ENCODE measurements at regions not wholly inside any gene's neighbourhood (a gene's known extent, or its start where the extent isn't known, plus 50 kb on each side); places are given as distances from the start of the nearest gene placed in this dataset.

DNA sequence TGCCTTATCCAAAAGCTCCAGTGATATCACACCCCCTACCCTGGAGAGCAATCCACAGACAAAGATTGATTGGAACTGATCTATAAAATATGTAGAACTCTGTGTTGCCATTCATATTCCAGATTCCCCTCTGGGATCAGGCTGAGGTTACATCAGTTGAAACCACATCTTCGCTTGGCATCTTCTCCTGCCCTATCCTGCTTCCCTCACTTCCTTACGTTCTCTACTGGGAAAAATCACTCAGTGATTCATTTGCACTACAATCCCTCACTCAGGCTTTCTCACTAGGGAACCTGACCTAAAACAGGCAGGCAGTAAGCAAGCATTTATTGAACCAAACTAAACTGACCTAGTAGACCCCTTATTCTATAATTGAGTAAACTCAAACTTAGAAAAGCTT lies 111.7 kb downstream of the ESM1 start:
- ChIA-PET POLR2A (no interaction called here), RAD21 (ENCODE audit: low non-redundant PET in 1 of 2, low total read pairs in 2 of 2, uncharacterized antibody in 2 of 2, unreplicated experiment in 2 of 2) (no interaction called here), CTCF (interaction anchor here (1.0 to 1.1 kb wide), 2 partner anchors 8 to 29 kb away, joined by 3 read pairs; no protein-coding TSS in a partner anchor)
- H3K4me2 ChIP-seq (ENCODE audit: low read length) = no peak overlapping the region
- TF ChIP-seq, protein P1, sequence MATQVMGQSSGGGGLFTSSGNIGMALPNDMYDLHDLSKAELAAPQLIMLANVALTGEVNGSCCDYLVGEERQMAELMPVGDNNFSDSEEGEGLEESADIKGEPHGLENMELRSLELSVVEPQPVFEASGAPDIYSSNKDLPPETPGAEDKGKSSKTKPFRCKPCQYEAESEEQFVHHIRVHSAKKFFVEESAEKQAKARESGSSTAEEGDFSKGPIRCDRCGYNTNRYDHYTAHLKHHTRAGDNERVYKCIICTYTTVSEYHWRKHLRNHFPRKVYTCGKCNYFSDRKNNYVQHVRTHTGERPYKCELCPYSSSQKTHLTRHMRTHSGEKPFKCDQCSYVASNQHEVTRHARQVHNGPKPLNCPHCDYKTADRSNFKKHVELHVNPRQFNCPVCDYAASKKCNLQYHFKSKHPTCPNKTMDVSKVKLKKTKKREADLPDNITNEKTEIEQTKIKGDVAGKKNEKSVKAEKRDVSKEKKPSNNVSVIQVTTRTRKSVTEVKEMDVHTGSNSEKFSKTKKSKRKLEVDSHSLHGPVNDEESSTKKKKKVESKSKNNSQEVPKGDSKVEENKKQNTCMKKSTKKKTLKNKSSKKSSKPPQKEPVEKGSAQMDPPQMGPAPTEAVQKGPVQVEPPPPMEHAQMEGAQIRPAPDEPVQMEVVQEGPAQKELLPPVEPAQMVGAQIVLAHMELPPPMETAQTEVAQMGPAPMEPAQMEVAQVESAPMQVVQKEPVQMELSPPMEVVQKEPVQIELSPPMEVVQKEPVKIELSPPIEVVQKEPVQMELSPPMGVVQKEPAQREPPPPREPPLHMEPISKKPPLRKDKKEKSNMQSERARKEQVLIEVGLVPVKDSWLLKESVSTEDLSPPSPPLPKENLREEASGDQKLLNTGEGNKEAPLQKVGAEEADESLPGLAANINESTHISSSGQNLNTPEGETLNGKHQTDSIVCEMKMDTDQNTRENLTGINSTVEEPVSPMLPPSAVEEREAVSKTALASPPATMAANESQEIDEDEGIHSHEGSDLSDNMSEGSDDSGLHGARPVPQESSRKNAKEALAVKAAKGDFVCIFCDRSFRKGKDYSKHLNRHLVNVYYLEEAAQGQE (IDR thresholded peaks at IDR 0.05; ENCODE audit: low read depth) = no peak
- TF ChIP-seq RAD21 (IDR thresholded peaks at IDR 0.05; ENCODE audit: low read depth) (no peak), ELF1 (IDR thresholded peaks at IDR 0.05; ENCODE audit: borderline replicate concordance, low read depth) (no peak), POLR2AphosphoS5 (IDR thresholded peaks at IDR 0.05; ENCODE audit: low read depth, low read length) (no peak), POLR2A (IDR thresholded peaks at IDR 0.05; ENCODE audit: borderline replicate concordance, extremely low read depth, insufficient read depth, insufficient read length) (no peak), CEBPB (IDR thresholded peaks at IDR 0.05; ENCODE audit: low read depth) (no peak), SIN3A (IDR thresholded peaks at IDR 0.05; ENCODE audit: low read depth) (no peak)
- ATAC-seq (no peak), DNase-seq (ENCODE audit: low read depth, low spot score) (no peak)
- no peaks in the 10 kb centered on the region for H3K36me3 ChIP-seq (ENCODE audit: control insufficient read depth in 1 of 2, insufficient read depth in 2 of 2, low read length in 2 of 2)
- no peaks in the 10 kb centered on the region for H3K9me2 ChIP-seq (ENCODE audit: insufficient read depth)
- H3K27ac ChIP-seq (ENCODE audit: low read depth, low read length) = no peak overlapping the region
- H3K27me3 ChIP-seq (ENCODE audit: insufficient read depth, low read length) = peaks cover 10% of the 10 kb centered on the region; the same call in 1 of the 2 replicates
- no peaks in the 10 kb centered on the region for H3K79me2 ChIP-seq (ENCODE audit: insufficient read depth, low read length)
- BruUV-seq (replicated peaks) = no TSS peak
- no peak overlapping the region for H2AFZ ChIP-seq (ENCODE audit: low read depth, low read length, poor library complexity, severe bottlenecking)
- intact Hi-C loops (cut with micrococcal nuclease) = no loop called here
- peaks cover 0 to 5% of the 10 kb centered on the region in 2 experiments; a peak in 2 of 4 replicates for H3K4me1 ChIP-seq (ENCODE audit: control insufficient read depth in 1 of 2, insufficient read depth in 2 of 2, low read length in 2 of 2)
- no peak overlapping the region for H3K4me3 ChIP-seq (replicated peaks in 1 of 2; ENCODE audit: low read depth in 1 of 2, low read length in 2 of 2)
- H3K9me3 ChIP-seq (ENCODE audit: control insufficient read depth in 1 of 2, insufficient read depth in 1 of 2, low read depth in 1 of 2, low read length in 2 of 2) = no peaks in the 10 kb centered on the region
- H3K9ac ChIP-seq (ENCODE audit: low read length) = no peak overlapping the region
- H4K20me1 ChIP-seq (ENCODE audit: insufficient read depth) = no peaks in the 10 kb centered on the region

- no TSS peak for BruUV-seq (replicated peaks)
- intact Hi-C loops (cut with micrococcal nuclease) = no loop called here
- Histone ChIP-seq H3K9ac (ENCODE audit: low read length) (no peak overlapping the region), H3K36me3 (ENCODE audit: control insufficient read depth in 1 of 2, insufficient read depth in 2 of 2, low read length in 2 of 2) (no peaks in the 10 kb centered on the region), H2AFZ (ENCODE audit: low read depth, low read length, poor library complexity, severe bottlenecking) (no peak overlapping the region), H3K4me3 (replicated peaks in 1 of 2; ENCODE audit: low read depth in 1 of 2, low read length in 2 of 2) (no peak overlapping the region), H4K20me1 (ENCODE audit: insufficient read depth) (no peaks in the 10 kb centered on the region), H3K4me1 (ENCODE audit: control insufficient read depth in 1 of 2, insufficient read depth in 2 of 2, low read length in 2 of 2) (peaks cover 0 to 5% of the 10 kb centered on the region in 2 experiments; a peak in 2 of 4 replicates), H3K27me3 (ENCODE audit: insufficient read depth, low read length) (peaks cover 10% of the 10 kb centered on the region; the same call in 1 of the 2 replicates), H3K4me2 (ENCODE audit: low read length) (no peak overlapping the region), H3K9me3 (ENCODE audit: control insufficient read depth in 1 of 2, insufficient read depth in 1 of 2, low read depth in 1 of 2, low read length in 2 of 2) (no peaks in the 10 kb centered on the region), H3K79me2 (ENCODE audit: insufficient read depth, low read length) (no peaks in the 10 kb centered on the region), H3K9me2 (ENCODE audit: insufficient read depth) (no peaks in the 10 kb centered on the region), H3K27ac (ENCODE audit: low read depth, low read length) (no peak overlapping the region)
- ATAC-seq (no peak), DNase-seq (ENCODE audit: low read depth, low spot score) (no peak)
- TF ChIP-seq, protein P2, sequence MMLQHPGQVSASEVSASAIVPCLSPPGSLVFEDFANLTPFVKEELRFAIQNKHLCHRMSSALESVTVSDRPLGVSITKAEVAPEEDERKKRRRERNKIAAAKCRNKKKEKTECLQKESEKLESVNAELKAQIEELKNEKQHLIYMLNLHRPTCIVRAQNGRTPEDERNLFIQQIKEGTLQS (IDR thresholded peaks at IDR 0.05) = no peak
- TF ChIP-seq EZH2phosphoT487 (IDR thresholded peaks at IDR 0.05; ENCODE audit: borderline replicate concordance) (no peak), JUND (IDR thresholded peaks at IDR 0.05) (no peak), ZNF274 (IDR thresholded peaks at IDR 0.05; ENCODE audit: low read depth, low read length) (no peak)
- ChIA-PET CTCF (interaction anchor here (1.3 kb wide), 1 partner anchor 287 kb away, joined by 3 read pairs; no protein-coding TSS in a partner anchor), RAD21 (ENCODE audit: low non-redundant PET in 1 of 2, low total read pairs in 2 of 2, uncharacterized antibody in 2 of 2, unreplicated experiment in 2 of 2) (no interaction called here), POLR2A (no interaction called here)
Measured at GRCh38 chr5:54872810-54873209, 112.6 kb downstream of the ESM1 start.

All from HCT116 (cell line).